22Rv1 (cell line): ENCODE measurements at regions not wholly inside any gene's neighbourhood (a gene's known extent, or its start where the extent isn't known, plus 50 kb on each side); places are given as distances from the start of the nearest gene placed in this dataset.

Experiments used
- CTCF ChIP-seq: fragments of 450-650 bp; IDR thresholded peaks from 2 replicates; pipeline ENCODE4 v1.5.1; 2017; ENCODE audit warnings: mild to moderate bottlenecking
- ZFX ChIP-seq: fragments of 450-650 bp; IDR thresholded peaks from 2 replicates; pipeline ENCODE4 v1.6.1; 2017; ENCODE audit warnings: antibody characterized with exemption, borderline replicate concordance

GRCh38 chrX:102863735-102864134 lies 73.3 kb upstream of the RAB40AL start:
- TF ChIP-seq CTCF (peak; percentile 73), ZFX (no peak)
